ENCODE measurements at regions not wholly inside any gene's neighbourhood (a gene's known extent, or its start where the extent isn't known, plus 50 kb on each side); places are given as distances from the start of the nearest gene placed in this dataset.

GRCh38 chr14:96931751-96932150, 134.6 kb downstream of the VRK1 start:
- no peak for DNase-seq (ENCODE audit: low spot score)

GRCh38 chr14:96934638-96935330, 137.6 kb downstream of the VRK1 start:
- DNase-seq (ENCODE audit: low spot score) = no peak

DNA sequence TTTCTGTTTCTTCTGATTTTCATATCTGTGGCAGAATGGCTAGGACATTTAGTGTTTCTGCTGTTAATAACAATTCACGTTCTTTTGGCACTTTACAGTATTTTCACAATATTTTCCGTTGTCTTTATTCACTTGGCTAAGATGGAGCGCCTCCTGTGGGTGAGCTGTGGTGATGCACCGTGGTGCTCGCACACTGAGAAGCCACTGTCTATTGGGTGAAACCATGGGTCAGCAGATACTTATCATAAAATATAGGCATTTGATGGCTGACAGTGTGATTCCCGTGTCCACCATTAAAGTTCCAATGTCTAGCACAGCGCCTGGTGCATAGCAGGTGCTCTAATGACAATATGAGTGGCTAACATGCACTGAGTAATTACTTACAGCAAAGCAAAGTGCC, 141.8 kb downstream of the VRK1 start:
- DNase-seq (ENCODE audit: low spot score) = no peak

DNA sequence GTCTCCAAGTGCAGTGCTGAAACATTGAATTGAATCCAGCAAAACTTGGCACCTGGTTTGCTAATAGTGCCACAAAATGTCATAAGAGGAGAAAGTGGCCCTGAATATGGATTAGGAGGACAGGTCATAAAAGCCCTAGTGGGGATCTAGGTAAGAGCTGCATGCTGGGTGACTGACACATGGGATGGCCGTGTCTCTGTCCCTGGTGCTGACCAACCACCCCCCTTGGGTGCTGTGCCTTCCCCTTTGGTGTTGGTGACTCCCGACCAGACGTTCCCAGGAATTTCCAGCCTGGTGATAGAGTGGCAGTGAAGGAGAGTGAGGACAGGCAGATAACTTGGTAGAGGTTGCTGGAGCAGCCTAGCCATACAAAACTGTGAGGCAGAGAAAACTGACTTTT, 142.8 kb downstream of the VRK1 start:
- DNase-seq (ENCODE audit: low spot score) = no peak

GRCh38 chr14:96944297-96944696, 147.1 kb downstream of the VRK1 start:
- no peak for DNase-seq (ENCODE audit: low spot score)

DNA sequence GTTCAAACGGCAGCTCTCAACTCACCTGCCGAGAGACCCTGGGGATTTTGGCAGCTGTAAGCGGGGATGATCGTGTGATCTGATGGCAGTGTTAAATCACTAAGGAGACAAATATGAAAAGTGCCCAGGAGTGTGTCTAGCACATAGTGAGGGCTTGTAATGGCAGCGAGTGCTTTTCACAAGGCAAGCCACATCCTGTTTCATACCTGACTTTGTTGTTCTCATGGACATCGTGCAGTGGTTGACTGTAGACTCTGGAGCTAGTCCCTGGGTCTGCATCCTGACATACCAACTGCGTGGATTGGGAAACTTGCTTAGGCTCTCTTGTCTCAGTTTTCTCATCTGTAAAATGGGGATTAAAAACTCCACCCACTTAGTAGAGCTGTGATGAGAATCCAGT, 148.5 kb downstream of the VRK1 start:
- DNase-seq (ENCODE audit: low spot score) = no peak

GRCh38 chr14:96949594-96949993, 152.4 kb downstream of the VRK1 start:
- peak; percentile 51 for DNase-seq (ENCODE audit: low spot score)

DNA sequence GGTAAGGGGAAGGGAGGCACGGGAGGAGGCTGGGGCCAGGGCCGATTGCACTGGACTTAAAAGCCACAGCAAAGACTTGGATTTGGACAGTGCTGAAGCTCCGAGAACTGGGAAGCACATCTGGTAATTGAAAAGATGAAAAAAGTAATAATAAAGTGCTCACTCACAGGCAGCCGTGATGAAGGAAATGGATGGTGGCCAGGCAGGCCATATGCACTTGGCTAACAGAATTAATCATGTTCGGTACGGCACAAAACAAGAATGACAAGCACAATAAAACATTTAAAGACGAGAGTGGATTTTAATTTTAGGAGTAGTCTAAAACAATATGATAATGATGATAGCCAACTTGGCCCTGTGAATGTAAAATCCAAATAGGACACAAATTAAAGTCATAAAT, 154.3 kb downstream of the VRK1 start:
- no peak for DNase-seq (ENCODE audit: low spot score)

GRCh38 chr14:96953087-96953874, 156.1 kb downstream of the VRK1 start:
- DNase-seq (ENCODE audit: low spot score) = no peak

DNA sequence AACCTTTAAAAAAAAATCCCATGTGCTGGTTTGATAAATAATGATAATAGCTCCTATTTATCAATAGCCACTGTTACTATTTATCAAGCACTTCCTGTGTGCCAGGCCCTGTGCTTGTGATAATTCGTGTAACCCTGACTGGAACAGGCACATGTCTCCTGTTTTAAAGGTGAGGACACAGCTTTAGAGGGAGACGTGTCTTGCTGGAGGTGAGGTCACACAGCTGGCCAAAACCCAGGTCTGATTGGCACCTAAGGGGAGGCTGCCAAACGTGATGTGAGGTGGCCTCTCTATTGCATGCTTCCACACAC, 156.6 kb downstream of the VRK1 start:
- DNase-seq (ENCODE audit: low spot score) = no peak

DNA sequence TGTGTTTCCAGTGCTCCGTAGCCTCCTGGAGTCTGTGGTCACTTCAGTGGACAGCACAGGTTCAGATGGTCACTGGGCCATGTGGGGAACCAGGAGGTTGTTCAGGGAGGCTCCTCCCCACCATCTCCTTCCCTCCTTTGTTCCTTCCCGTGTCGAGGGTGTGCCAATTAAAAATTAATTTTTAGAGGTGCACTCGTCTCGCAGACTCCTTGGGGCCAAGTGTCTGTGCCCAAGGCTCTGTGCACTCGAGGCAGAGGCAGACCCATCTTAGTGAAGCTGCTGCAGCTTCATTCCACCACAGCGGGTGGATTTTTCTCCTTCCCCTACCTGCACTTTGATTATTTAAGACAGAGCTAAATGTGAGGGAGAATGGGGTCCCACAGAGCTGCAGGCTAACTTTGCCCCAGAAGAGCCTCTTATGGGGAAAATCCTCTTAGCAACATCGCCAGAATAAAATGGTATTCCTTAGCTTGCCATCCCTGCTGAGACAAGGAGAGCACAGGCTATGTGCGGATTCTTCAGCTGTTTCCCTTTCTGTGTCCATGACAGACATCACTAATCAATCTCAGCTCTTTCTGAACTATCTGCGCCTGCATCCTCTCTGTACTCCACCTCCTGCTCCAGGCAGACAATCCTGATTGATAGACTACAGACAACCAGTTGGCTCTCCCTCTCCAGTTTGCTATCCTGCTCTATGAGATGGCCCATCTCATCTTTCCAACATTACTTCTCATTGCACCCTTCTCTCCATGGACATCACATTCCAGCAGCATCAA, 159.5 kb downstream of the VRK1 start:
- no peak for DNase-seq (ENCODE audit: low spot score)

DNA sequence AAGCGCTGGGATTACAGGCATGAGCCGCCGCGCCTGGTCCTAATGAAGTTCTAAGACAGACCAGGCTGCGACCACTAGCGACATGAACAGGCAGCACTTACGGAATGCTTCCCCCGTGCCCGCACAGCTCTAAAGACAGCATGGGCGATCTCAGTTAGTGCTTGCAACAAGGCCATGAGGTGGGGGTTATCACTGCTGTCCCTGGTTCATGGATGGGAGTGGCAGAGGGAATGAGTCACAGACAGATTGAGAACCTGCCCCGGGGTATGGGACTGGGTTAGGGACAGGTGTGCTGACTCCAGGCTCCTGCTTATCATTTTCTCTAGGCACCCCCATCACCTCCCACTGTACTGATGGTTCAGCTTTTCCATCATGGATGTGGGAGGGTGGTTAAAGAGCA, 160.9 kb downstream of the VRK1 start:
- DNase-seq (ENCODE audit: low spot score) = no peak

GRCh38 chr14:96959992-96960391, 162.8 kb downstream of the VRK1 start:
- no peak for DNase-seq (ENCODE audit: low spot score)

GRCh38 chr14:96960598-96961116, 163.5 kb downstream of the VRK1 start:
- no peak for DNase-seq (ENCODE audit: low spot score)

DNA sequence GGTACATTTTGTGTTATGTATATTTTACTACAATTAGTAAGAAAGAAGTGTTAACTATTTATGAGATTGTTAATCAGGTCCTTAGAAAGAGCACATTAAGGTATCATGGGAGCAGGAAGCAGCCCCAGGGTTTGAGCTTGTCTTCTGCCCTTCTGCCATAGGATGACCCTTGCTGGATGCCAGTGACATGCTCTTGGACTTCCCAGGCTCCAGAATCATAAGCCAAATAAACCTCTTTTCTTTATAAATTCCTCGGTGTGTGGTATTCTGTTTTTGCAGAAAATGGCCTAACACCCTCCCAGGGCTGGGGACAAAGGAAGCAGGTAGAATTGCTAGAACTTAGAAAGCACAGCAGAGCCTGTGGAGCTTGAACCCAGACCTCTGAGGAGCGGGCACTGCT, 164.7 kb downstream of the VRK1 start:
- DNase-seq (ENCODE audit: low spot score) = no peak

GRCh38 chr14:96962337-96962736, 165.2 kb downstream of the VRK1 start:
- peak; percentile 23 for DNase-seq (ENCODE audit: low spot score)

GRCh38 chr14:96964726-96965415, 167.7 kb downstream of the VRK1 start:
- DNase-seq (ENCODE audit: low spot score) = no peak

DNA sequence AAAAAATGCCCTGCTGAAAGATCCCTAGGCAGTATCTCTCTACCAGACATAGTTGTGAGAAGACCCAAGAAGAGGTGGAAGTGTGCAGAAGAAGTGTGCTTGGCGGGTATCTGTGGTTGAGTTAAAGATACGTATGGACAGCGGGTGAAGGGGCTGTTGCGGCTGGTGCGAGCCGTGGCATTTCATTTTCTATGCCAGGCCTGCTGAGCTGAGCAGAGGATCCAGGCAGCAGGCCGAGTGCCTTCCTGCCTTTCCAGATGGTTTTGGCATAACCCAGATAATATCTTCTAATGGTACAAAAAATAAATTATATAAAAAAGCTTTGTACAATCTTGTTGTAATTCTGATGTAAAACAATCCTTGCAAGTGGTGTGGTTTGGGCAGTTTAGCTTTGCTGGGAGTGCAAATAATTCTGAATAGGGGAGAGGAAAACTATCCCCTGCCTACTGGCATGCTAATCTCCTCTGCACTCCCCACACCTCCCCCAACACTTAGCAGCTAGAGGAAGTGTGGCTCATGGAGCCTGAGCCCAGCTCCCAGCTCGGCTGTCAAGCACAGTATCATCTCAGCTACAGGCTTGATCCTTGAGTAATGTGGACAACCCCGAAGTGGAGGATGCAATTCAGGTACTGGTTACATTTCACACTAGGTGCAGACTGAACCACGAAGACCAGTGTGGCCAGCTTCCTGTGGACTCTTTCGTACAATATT, 168.9 kb downstream of the VRK1 start:
- no peak for DNase-seq (ENCODE audit: low spot score)

GRCh38 chr14:96975116-96975515, 177.9 kb downstream of the VRK1 start:
- no peak for DNase-seq (ENCODE audit: low spot score)

GRCh38 chr14:96978525-96979272, 181.5 kb downstream of the VRK1 start:
- no peak for DNase-seq (ENCODE audit: low spot score)

- no peak for DNase-seq (ENCODE audit: low spot score)
Measured at GRCh38 chr14:96979611-96980074, 182.5 kb downstream of the VRK1 start.
